Activated CD4-positive, alpha-beta memory T cell treated with anti-CD3 and anti-CD28 coated beads, Interleukin-2, amount 10 ng/mL, durations not matched to agents 7 days and 5 days (primary cell): ENCODE measurements at regions not wholly inside any gene's neighbourhood (a gene's known extent, or its start where the extent isn't known, plus 50 kb on each side); places are given as distances from the start of the nearest gene placed in this dataset.

ENCODE experiments used
- CTCF ChIA-PET: fragments of 350-600 bp; sonication (Branson Sonifier 250); formaldehyde crosslinking; loops from one replicate; lab custom pipeline; 2021; ENCODE audit warnings: antibody characterized with exemption, inconsistent platforms; lab: Charles Lee
- POLR2A ChIA-PET: fragments of 350-600 bp; sonication (Branson Sonifier 250); formaldehyde crosslinking; loops from one replicate; lab custom pipeline; 2021; ENCODE audit warnings: antibody characterized with exemption; lab: Charles Lee
- DNase-seq: peaks from one replicate; pipeline ENCODE4 v3.0.0-alpha.2; 2020
- H3K27ac Mint-ChIP-seq: one replicate; pipeline ENCODE4 v1.8.0; 2021; ENCODE audit warnings: mild to moderate bottlenecking, mixed read lengths
- H3K27me3 Mint-ChIP-seq: one replicate; pipeline ENCODE4 v1.8.0; 2021; ENCODE audit warnings: mixed read lengths
- H3K36me3 Mint-ChIP-seq: one replicate; pipeline ENCODE4 v1.8.0; 2021; ENCODE audit warnings: low read depth, mixed read lengths
- H3K4me1 Mint-ChIP-seq: one replicate; pipeline ENCODE4 v1.8.0; 2021; ENCODE audit warnings: mixed read lengths
- H3K4me3 Mint-ChIP-seq: one replicate; pipeline ENCODE4 v1.8.0; 2021; ENCODE audit warnings: mild to moderate bottlenecking, mixed read lengths
- H3K9me3 Mint-ChIP-seq: one replicate; pipeline ENCODE4 v1.8.0; 2021; ENCODE audit warnings: mixed read lengths

GRCh38 chr2:138219961-138220360, 255.7 kb downstream of the HNMT start:
- H3K27ac Mint-ChIP-seq: no peak overlapping the region
- H3K27me3 Mint-ChIP-seq: no peaks in the 10 kb centered on the region
- H3K9me3 Mint-ChIP-seq: no peaks in the 10 kb centered on the region
- no peaks in the 10 kb centered on the region for H3K4me1 Mint-ChIP-seq
- DNase-seq: no peak
- CTCF ChIA-PET: no interaction called here
- no peak overlapping the region for H3K4me3 Mint-ChIP-seq
- no peaks in the 10 kb centered on the region for H3K36me3 Mint-ChIP-seq
- POLR2A ChIA-PET: no interaction called here

GRCh38 chr2:138221358-138221757, 257.1 kb downstream of the HNMT start:
- Mint-ChIP-seq H3K9me3 (no peaks in the 10 kb centered on the region), H3K27me3 (no peaks in the 10 kb centered on the region), H3K4me3 (no peak overlapping the region), H3K36me3 (no peaks in the 10 kb centered on the region), H3K27ac (no peak overlapping the region), H3K4me1 (no peaks in the 10 kb centered on the region)
- DNase-seq: no peak
- CTCF ChIA-PET: no interaction called here
- POLR2A ChIA-PET: no interaction called here

- no peaks in the 10 kb centered on the region for H3K36me3 Mint-ChIP-seq
- H3K27ac Mint-ChIP-seq: no peak overlapping the region
- H3K4me1 Mint-ChIP-seq: no peaks in the 10 kb centered on the region
- CTCF ChIA-PET: no interaction called here
- H3K9me3 Mint-ChIP-seq: peaks cover 2% of the 10 kb centered on the region
- no peak overlapping the region for H3K4me3 Mint-ChIP-seq
- POLR2A ChIA-PET: no interaction called here
- DNase-seq: no peak
- H3K27me3 Mint-ChIP-seq: no peaks in the 10 kb centered on the region
Measured at GRCh38 chr2:138223319-138223718, 259.0 kb downstream of the HNMT start.

- CTCF ChIA-PET: no interaction called here
Measured at GRCh38 chr2:138227195-138227594, 262.9 kb downstream of the HNMT start.

GRCh38 chr2:138228101-138228500, 263.8 kb downstream of the HNMT start:
- CTCF ChIA-PET: no interaction called here
- H3K9me3 Mint-ChIP-seq: peaks cover 2% of the 10 kb centered on the region
- no peak for DNase-seq
- no peaks in the 10 kb centered on the region for H3K36me3 Mint-ChIP-seq
- POLR2A ChIA-PET: no interaction called here
- H3K27me3 Mint-ChIP-seq: no peaks in the 10 kb centered on the region
- no peaks in the 10 kb centered on the region for H3K4me1 Mint-ChIP-seq
- H3K4me3 Mint-ChIP-seq: no peak overlapping the region
- H3K27ac Mint-ChIP-seq: no peak overlapping the region

More at GRCh38 chr2:138227195-138227594, 262.9 kb downstream of the HNMT start:
- peaks cover 2% of the 10 kb centered on the region for H3K9me3 Mint-ChIP-seq
- no peaks in the 10 kb centered on the region for H3K36me3 Mint-ChIP-seq
- POLR2A ChIA-PET: no interaction called here
- H3K4me3 Mint-ChIP-seq: no peak overlapping the region
- H3K4me1 Mint-ChIP-seq: no peaks in the 10 kb centered on the region
- DNase-seq: no peak
- H3K27ac Mint-ChIP-seq: no peak overlapping the region
- H3K27me3 Mint-ChIP-seq: no peaks in the 10 kb centered on the region

- POLR2A ChIA-PET: no interaction called here
Measured at GRCh38 chr2:138234265-138234664, 267.3 kb upstream of the SPOPL start.

GRCh38 chr2:138235041-138235440, 266.5 kb upstream of the SPOPL start:
- H3K4me1 Mint-ChIP-seq: no peaks in the 10 kb centered on the region
- POLR2A ChIA-PET: no interaction called here
- H3K36me3 Mint-ChIP-seq: no peaks in the 10 kb centered on the region
- H3K27ac Mint-ChIP-seq: no peak overlapping the region
- no peak for DNase-seq
- no peaks in the 10 kb centered on the region for H3K9me3 Mint-ChIP-seq
- CTCF ChIA-PET: no interaction called here
- H3K4me3 Mint-ChIP-seq: no peak overlapping the region
- H3K27me3 Mint-ChIP-seq: no peaks in the 10 kb centered on the region

More at GRCh38 chr2:138234265-138234664, 267.3 kb upstream of the SPOPL start:
- no peak overlapping the region for H3K27ac Mint-ChIP-seq
- no peak overlapping the region for H3K4me3 Mint-ChIP-seq
- H3K27me3 Mint-ChIP-seq: no peaks in the 10 kb centered on the region
- H3K4me1 Mint-ChIP-seq: no peaks in the 10 kb centered on the region
- H3K9me3 Mint-ChIP-seq: no peaks in the 10 kb centered on the region
- no peak for DNase-seq
- H3K36me3 Mint-ChIP-seq: no peaks in the 10 kb centered on the region
- CTCF ChIA-PET: no interaction called here

- CTCF ChIA-PET: no interaction called here
- Mint-ChIP-seq H3K4me3 (no peak overlapping the region), H3K27me3 (no peaks in the 10 kb centered on the region), H3K27ac (no peak overlapping the region), H3K4me1 (no peaks in the 10 kb centered on the region), H3K9me3 (no peaks in the 10 kb centered on the region), H3K36me3 (no peaks in the 10 kb centered on the region)
- no peak for DNase-seq
- POLR2A ChIA-PET: no interaction called here
Measured at GRCh38 chr2:138236142-138236541, 265.4 kb upstream of the SPOPL start.

GRCh38 chr2:138237667-138238384, 263.7 kb upstream of the SPOPL start:
- Mint-ChIP-seq H3K4me3 (no peak overlapping the region), H3K9me3 (no peaks in the 10 kb centered on the region), H3K27ac (no peak overlapping the region), H3K27me3 (no peaks in the 10 kb centered on the region), H3K4me1 (no peaks in the 10 kb centered on the region), H3K36me3 (no peaks in the 10 kb centered on the region)
- CTCF ChIA-PET: no interaction called here
- POLR2A ChIA-PET: no interaction called here
- DNase-seq: no peak

GRCh38 chr2:138238908-138239307, 262.7 kb upstream of the SPOPL start:
- no peaks in the 10 kb centered on the region for H3K27me3 Mint-ChIP-seq
- H3K4me1 Mint-ChIP-seq: no peaks in the 10 kb centered on the region
- no peaks in the 10 kb centered on the region for H3K36me3 Mint-ChIP-seq
- ChIA-PET POLR2A (no interaction called here), CTCF (no interaction called here)
- no peak overlapping the region for H3K27ac Mint-ChIP-seq
- H3K9me3 Mint-ChIP-seq: no peaks in the 10 kb centered on the region
- no peak overlapping the region for H3K4me3 Mint-ChIP-seq
- no peak for DNase-seq

- no peaks in the 10 kb centered on the region for H3K36me3 Mint-ChIP-seq
- ChIA-PET CTCF (no interaction called here), POLR2A (no interaction called here)
- H3K27me3 Mint-ChIP-seq: no peaks in the 10 kb centered on the region
- no peaks in the 10 kb centered on the region for H3K9me3 Mint-ChIP-seq
- H3K4me1 Mint-ChIP-seq: no peaks in the 10 kb centered on the region
- DNase-seq: no peak
- H3K4me3 Mint-ChIP-seq: no peak overlapping the region
- no peak overlapping the region for H3K27ac Mint-ChIP-seq
Measured at GRCh38 chr2:138239902-138240491, 261.6 kb upstream of the SPOPL start.

- Mint-ChIP-seq H3K36me3 (no peaks in the 10 kb centered on the region), H3K4me3 (no peak overlapping the region), H3K9me3 (no peaks in the 10 kb centered on the region), H3K27me3 (no peaks in the 10 kb centered on the region), H3K4me1 (no peaks in the 10 kb centered on the region), H3K27ac (no peak overlapping the region)
- POLR2A ChIA-PET: no interaction called here
- CTCF ChIA-PET: no interaction called here
- no peak for DNase-seq
Measured at GRCh38 chr2:138243372-138243771, 258.2 kb upstream of the SPOPL start.

GRCh38 chr2:138244501-138244925, 257.1 kb upstream of the SPOPL start:
- Mint-ChIP-seq H3K27ac (no peak overlapping the region), H3K36me3 (no peaks in the 10 kb centered on the region), H3K27me3 (no peaks in the 10 kb centered on the region), H3K4me1 (no peaks in the 10 kb centered on the region), H3K4me3 (no peak overlapping the region), H3K9me3 (no peaks in the 10 kb centered on the region)
- POLR2A ChIA-PET: no interaction called here
- no peak for DNase-seq
- CTCF ChIA-PET: no interaction called here

- H3K4me1 Mint-ChIP-seq: no peaks in the 10 kb centered on the region
- no peaks in the 10 kb centered on the region for H3K9me3 Mint-ChIP-seq
- ChIA-PET CTCF (no interaction called here), POLR2A (no interaction called here)
- no peaks in the 10 kb centered on the region for H3K36me3 Mint-ChIP-seq
- no peak overlapping the region for H3K4me3 Mint-ChIP-seq
- no peak for DNase-seq
- H3K27ac Mint-ChIP-seq: no peak overlapping the region
- no peaks in the 10 kb centered on the region for H3K27me3 Mint-ChIP-seq
Measured at GRCh38 chr2:138245310-138245709, 256.3 kb upstream of the SPOPL start.
